ENCODE measurements at regions not wholly inside any gene's neighbourhood (a gene's known extent, or its start where the extent isn't known, plus 50 kb on each side); places are given as distances from the start of the nearest gene placed in this dataset.

DNA sequence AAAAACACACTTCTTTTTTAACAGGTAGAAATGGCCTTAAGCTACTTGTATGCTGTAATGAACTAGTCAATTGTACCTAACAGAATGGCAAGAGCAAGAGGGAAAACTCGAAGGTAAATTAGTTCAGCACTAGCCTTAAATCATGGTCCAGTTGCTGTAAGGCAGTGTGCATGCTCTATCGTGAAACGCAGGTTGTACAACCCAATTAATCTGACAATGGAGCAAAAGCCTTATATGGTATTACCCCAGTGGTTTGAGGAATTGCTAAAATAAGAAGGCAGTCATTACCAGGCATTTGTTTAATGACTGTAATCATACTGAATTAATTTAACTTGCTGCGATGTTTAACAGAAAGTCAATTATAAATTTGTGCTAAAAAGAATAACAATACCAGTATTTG lies 69.3 kb upstream of the SOX4 start:
- no peak for DNase-seq

DNA sequence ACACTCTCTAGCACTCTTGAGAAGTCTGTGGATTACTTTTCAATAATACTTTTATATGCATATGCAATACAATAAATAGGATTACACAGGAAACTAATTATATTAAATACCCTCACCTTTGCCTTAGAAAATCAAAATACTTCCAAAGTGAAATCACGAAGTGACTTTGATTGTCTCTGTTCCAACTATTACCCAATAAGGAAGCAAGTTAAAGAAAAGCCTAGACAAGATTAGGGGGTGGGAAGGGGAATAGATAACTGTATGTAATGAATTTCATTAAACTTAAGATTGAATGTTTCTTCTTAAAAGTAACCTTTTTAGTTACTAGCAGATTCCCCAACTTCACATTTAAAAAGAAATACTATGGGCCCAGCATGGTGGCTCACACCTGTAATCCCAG lies 66.6 kb upstream of the SOX4 start:
- DNase-seq: no peak

DNA sequence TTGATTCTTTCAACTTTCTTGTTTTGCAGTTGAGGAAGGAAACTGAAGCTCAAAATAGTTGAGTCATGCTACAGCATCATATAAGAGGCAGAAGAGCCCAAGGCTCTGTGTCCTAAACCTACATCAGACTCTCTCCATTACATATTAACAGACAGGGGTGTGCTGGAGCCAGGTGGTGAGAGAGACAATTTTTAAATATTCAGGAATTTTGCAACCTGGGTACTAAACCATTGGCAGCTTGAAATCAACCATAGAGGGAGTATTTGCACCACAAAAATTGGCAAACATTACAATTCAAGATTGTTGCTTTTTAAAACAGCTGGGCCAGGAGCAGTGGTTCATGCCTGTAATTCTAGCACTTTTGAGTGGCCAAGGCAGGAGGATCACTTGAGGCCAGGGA lies 65.8 kb upstream of the SOX4 start:
- no peak for DNase-seq

DNA sequence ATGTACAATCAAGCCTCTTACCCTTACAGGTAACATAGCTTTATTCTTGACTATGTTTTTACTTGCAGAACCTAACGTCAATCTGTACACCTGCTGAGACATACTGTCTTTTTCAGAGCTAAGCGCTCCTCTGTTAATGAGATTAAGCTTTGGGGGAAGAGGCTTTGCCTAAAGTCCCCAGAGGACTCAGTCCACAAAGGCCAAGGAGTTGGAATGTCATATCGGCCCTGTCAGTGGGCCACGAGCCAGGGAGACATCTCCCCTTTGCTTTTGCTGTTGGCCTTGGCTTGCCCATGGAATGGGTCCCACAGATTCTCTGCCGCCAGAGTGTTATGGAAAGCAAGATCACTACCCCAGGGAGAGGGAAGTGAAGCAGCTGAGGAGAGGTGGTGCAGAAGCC lies 64.1 kb upstream of the SOX4 start:
- no peak for DNase-seq

DNA sequence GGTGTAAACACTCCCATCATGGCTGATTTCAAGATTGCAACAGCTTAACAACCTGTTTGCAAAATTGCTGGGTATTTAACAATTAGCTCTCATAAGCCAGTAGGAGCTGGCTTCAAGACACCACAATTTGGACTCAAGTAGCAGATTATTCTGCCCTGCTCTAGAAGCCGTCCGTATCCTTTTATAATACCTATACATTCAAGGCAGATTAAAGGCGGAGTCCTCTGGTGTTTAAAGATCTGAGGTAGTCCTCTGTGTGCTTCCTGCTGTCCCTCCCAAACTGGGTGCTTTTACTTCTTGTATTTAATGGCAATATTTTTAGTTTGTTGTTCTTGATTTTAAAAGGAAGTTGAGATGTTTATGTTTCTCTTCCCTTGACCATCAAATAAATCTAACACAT lies 62.2 kb upstream of the SOX4 start:
- no peak for DNase-seq

DNA sequence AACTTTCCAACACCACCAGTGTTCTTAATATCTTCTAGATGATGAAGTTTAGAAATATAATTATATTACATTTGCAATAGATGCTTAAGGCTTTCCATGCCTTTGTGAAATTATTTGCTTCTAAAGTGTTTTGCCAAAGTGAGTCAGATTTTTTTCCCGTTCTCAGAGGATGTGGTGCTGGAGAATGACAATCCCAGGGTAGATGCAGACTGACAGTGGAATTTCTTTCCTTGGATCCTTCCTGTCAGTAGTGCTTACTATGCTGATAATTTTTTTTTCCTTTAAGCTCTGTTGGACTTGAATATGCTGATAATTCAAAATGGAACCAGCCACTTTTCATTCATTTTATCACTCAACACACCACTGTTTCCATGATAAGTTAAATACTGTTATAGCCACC lies 59.9 kb upstream of the SOX4 start:
- DNase-seq: peak; percentile 31

DNA sequence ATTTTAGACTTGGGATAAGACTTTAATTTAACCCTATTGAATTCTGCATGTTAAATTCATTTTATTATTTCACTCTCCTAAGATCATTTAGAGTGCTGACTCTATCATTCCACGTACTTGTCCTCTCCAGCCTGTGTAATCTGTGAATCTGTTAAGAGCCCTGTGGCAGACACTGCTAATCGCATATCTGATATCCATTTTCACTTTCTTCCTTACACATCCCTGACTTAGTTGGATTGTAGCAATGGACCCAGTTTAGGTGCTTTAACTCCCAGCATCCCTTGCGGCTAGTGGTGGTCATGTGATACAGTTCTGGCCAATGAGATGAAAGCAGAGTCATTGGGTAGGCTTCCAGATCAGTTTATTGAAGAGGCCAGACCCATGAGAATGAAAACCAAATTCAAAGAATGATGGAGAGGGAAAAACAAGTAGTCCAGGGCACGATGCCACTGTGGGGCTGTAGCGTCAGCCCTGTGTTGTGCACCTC lies 57.2 kb upstream of the SOX4 start:
- DNase-seq: no peak

DNA sequence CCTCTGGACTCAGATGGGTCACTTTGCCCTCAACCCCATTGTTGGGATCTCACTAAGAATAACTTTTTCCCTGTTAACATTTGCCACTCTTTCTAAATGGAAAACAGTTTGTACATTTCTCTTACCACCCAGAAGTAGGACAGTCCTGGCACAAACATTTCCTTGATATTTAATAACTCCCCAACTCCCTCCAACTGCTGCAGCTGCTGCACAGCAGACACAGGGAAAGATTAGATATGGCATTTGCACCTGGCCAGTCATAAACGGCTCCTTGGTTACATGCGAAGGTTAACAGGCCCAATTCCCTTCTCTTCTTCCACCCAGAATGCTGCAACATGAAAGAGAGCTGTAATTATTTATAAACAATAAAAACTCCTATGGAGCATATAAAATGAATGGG lies 55.9 kb upstream of the SOX4 start:
- no peak for DNase-seq

DNA sequence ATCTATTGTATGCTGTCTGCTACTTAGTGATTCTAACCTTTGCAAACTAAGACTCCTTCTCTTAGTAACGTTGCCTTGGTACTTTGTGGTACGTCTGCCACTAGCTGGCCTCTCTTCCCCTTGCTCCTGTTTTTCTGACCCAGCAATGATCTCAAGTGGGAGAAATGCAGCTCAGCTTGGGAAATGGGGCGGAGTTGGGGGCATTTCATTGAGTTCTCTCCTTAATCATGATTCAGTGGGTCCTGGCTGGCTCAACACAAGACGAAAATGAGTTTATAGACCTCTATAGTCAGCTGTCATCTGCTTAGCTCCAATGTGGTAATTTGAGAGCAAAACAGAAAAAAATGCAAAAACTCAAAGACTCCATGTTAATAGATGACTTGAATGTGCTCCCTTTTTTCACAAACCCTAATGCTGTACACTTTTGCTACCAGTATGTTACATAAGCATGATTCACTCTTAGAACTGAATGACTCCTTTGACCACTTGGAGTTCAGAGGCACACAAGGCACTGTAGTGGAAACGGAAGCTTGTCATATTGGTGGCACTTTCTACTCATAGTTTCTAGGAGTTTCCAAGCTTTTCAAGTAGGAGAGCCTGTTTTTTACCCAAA lies 55.3 kb upstream of the SOX4 start:
- peak; percentile 27 for DNase-seq

DNA sequence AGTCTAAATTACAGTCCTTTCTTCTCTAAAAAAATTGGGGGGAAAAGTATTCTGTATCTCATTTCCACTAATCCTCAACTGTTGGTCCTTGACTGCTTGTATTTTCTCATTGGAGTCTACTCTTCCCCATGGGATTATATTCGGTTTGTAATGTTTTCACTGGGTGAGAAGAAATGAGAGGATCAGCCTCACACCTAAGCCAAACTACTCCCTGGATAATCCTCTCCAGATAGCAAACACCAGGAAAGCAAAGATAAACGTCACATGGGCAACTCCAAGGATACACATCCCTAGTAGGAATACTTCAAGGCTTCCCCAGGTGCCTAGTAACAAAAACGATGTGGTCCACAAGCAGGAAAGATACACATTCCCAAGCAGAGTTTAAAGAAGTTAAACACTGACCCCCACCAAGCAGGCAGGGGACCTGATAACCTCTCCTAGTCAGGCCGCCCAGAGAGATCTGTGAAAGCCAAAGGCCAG lies 53.9 kb upstream of the SOX4 start:
- no peak for DNase-seq
